ENCODE measurements at regions not wholly inside any gene's neighbourhood (a gene's known extent, or its start where the extent isn't known, plus 50 kb on each side); places are given as distances from the start of the nearest gene placed in this dataset.

DNA sequence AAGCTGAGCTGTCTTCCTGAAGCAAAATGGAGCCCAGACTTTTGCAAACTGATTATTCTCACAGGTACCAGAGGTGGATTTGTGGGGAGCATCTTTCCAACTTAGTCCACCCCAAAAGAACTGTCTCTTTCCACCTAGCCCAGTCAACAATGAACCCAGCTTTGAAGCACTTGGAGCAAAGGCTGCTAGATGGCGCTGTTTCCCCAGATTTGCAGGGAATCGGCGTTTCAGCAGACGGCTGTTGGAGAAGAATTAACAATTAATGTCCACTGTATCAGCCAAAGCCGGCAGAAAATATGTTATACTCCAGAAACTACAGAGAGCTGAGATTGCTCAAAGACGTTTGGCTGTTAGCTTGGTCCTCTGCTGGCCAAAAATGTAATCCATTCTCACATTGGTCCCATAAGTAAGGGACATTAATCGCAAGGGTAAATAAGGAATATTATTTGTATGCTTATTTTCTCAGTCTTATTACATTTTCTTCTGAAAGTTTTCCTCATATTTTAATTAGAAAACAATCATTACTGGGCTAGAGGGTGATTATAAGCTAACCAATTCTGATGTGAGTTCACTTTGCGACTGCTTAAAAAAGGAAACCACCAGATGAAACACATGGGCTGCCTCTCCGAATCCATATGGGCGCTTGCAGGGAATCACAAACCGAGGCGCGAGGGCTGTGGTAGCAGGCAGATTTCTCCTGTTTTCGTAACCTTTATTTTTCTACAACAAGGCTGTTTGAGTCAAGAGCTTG is 423.8 kb upstream of the MEX3C start:
- TF ChIP-seq, protein P1, sequence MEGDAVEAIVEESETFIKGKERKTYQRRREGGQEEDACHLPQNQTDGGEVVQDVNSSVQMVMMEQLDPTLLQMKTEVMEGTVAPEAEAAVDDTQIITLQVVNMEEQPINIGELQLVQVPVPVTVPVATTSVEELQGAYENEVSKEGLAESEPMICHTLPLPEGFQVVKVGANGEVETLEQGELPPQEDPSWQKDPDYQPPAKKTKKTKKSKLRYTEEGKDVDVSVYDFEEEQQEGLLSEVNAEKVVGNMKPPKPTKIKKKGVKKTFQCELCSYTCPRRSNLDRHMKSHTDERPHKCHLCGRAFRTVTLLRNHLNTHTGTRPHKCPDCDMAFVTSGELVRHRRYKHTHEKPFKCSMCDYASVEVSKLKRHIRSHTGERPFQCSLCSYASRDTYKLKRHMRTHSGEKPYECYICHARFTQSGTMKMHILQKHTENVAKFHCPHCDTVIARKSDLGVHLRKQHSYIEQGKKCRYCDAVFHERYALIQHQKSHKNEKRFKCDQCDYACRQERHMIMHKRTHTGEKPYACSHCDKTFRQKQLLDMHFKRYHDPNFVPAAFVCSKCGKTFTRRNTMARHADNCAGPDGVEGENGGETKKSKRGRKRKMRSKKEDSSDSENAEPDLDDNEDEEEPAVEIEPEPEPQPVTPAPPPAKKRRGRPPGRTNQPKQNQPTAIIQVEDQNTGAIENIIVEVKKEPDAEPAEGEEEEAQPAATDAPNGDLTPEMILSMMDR (conservative IDR thresholded peaks at IDR 0.05): peak; percentile 90
- TF ChIP-seq ZFX (IDR thresholded peaks at IDR 0.05): no peak
- no peak overlapping the region for H3K27ac ChIP-seq

DNA sequence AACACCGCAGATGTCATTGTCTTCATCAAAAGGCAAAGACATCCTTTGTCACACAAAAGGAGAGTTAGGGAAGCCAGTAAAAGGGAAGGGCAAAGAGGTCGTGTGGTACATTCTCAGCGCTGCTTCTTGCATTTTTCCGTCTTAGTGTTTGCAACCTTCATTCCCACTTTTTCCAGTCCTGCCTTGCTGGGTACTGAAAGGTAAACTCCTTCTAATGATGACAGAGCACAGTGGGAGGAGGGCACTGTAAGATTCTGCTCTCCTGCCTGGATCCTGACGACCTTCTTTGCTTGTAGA is 424.3 kb upstream of the MEX3C start:
- H3K27ac ChIP-seq: no peak overlapping the region
- TF ChIP-seq ZFX (IDR thresholded peaks at IDR 0.05): no peak
- TF ChIP-seq, protein P1 (conservative IDR thresholded peaks at IDR 0.05): no peak

DNA sequence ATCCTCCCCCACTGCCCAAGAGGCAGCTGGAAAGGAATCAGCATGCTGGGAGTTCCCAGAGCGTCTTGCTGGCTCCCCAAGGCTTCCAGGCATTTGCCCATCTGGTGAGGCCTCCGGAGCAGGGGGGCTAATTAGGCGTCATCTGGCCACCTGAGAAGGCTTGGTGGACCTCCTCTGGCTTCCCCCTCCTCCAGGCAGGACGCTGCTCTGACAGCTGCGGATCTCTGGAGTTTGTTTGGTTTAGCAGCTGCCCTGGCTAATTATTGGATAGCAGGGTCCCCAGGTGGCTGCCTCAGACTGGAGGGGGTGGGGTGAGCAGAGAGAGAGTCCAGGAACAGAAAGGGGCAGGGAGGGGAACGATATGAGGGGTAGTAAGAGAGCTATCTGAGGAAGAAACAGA is 425.2 kb upstream of the MEX3C start:
- H3K27ac ChIP-seq: no peak overlapping the region
- TF ChIP-seq, protein P1 (conservative IDR thresholded peaks at IDR 0.05): no peak
- TF ChIP-seq ZFX (IDR thresholded peaks at IDR 0.05): no peak

DNA sequence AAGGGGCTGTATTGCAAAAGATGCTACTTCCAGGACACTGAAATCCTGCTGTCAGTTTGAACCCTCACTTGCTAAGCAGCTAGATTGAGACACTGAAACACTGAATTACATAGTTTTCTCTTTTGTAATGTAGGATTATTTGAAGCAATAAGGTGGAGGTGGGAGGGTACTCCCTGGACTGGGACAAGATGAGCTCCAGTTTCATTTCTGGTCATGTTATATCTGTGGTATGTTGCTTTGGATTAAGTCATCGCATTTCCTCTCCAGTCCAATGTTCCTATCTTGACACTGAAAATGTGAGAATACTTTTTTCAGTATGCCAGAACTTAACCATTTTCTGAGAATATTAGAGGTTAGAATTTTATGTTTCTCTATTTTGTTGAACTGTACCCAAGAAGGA is 426.2 kb upstream of the MEX3C start:
- TF ChIP-seq, protein P1 (conservative IDR thresholded peaks at IDR 0.05): no peak
- TF ChIP-seq ZFX (IDR thresholded peaks at IDR 0.05): no peak
- no peak overlapping the region for H3K27ac ChIP-seq

DNA sequence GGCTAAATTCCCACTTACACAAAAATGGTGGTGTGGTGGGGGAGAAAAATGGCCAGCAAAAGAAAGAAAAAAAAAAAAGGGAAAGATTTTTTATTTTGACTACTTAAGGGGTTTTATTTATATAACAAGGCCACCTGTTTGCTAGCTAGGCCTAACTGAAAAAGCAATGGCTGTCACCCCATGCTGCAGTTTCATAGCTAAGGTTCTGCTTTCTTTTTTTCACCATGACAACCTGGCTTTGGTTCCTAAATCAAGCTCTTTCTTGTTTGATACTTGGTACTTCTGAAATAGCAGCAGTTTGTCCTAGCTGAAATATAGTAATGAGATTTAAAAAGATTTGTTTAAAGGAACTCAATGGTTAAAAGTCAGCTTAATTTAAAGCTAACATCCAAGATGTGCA is 433.2 kb upstream of the MEX3C start:
- TF ChIP-seq, protein P1 (conservative IDR thresholded peaks at IDR 0.05): no peak
- no peak for TF ChIP-seq ZFX (IDR thresholded peaks at IDR 0.05)
- no peak overlapping the region for H3K27ac ChIP-seq

- TF ChIP-seq ZFX (IDR thresholded peaks at IDR 0.05): no peak
- TF ChIP-seq, protein P1 (conservative IDR thresholded peaks at IDR 0.05): no peak
These were observed 440.4 kb upstream of the MEX3C start for GRCh38 chr18:51637881-51638280.

GRCh38 chr18:51639541-51639940 is 442.1 kb upstream of the MEX3C start:
- TF ChIP-seq, protein P1 (conservative IDR thresholded peaks at IDR 0.05): no peak
- no peak for TF ChIP-seq ZFX (IDR thresholded peaks at IDR 0.05)
- no peak overlapping the region for H3K27ac ChIP-seq

More at GRCh38 chr18:51637881-51638280, 440.4 kb upstream of the MEX3C start:
- no peak overlapping the region for H3K27ac ChIP-seq

Data from C4-2B (cell line).